ENCODE measurements at regions not wholly inside any gene's neighbourhood (a gene's known extent, or its start where the extent isn't known, plus 50 kb on each side); places are given as distances from the start of the nearest gene placed in this dataset.

GRCh38 chr12:24679126-24679525 lies 269.8 kb downstream of the BCAT1 start:
- Mint-ChIP-seq H3K4me3 (no peak overlapping the region), H3K36me3 (peaks cover 14% of the 10 kb centered on the region), H3K27ac (no peak overlapping the region), H3K4me1 (peaks cover 8% of the 10 kb centered on the region), H3K27me3 (ENCODE audit: low read depth) (no peaks in the 10 kb centered on the region), H3K9me3 (peaks cover 16% of the 10 kb centered on the region)
- ATAC-seq (no peak; the same call in 1 of the 2 replicates), DNase-seq (ENCODE audit: low spot score) (no peak)
- POLR2A ChIA-PET: no interaction called here
- CTCF ChIA-PET: no interaction called here
- TF ChIP-seq, protein P1, sequence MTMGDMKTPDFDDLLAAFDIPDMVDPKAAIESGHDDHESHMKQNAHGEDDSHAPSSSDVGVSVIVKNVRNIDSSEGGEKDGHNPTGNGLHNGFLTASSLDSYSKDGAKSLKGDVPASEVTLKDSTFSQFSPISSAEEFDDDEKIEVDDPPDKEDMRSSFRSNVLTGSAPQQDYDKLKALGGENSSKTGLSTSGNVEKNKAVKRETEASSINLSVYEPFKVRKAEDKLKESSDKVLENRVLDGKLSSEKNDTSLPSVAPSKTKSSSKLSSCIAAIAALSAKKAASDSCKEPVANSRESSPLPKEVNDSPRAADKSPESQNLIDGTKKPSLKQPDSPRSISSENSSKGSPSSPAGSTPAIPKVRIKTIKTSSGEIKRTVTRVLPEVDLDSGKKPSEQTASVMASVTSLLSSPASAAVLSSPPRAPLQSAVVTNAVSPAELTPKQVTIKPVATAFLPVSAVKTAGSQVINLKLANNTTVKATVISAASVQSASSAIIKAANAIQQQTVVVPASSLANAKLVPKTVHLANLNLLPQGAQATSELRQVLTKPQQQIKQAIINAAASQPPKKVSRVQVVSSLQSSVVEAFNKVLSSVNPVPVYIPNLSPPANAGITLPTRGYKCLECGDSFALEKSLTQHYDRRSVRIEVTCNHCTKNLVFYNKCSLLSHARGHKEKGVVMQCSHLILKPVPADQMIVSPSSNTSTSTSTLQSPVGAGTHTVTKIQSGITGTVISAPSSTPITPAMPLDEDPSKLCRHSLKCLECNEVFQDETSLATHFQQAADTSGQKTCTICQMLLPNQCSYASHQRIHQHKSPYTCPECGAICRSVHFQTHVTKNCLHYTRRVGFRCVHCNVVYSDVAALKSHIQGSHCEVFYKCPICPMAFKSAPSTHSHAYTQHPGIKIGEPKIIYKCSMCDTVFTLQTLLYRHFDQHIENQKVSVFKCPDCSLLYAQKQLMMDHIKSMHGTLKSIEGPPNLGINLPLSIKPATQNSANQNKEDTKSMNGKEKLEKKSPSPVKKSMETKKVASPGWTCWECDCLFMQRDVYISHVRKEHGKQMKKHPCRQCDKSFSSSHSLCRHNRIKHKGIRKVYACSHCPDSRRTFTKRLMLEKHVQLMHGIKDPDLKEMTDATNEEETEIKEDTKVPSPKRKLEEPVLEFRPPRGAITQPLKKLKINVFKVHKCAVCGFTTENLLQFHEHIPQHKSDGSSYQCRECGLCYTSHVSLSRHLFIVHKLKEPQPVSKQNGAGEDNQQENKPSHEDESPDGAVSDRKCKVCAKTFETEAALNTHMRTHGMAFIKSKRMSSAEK (CRISPR knock-in tag; IDR thresholded peaks at IDR 0.05; ENCODE audit: borderline replicate concordance): no peak
- TF ChIP-seq NR1H2 (CRISPR knock-in tag; IDR thresholded peaks at IDR 0.05) (no peak), FOXP1 (CRISPR knock-in tag; IDR thresholded peaks at IDR 0.05; ENCODE audit: borderline replicate concordance) (no peak), GRHL2 (CRISPR knock-in tag; IDR thresholded peaks at IDR 0.05; ENCODE audit: insufficient replicate concordance, severe bottlenecking) (no peak), MYBL2 (CRISPR knock-in tag; IDR thresholded peaks at IDR 0.05) (no peak), ZNF416 (CRISPR knock-in tag; IDR thresholded peaks at IDR 0.05) (no peak), FOXK1 (CRISPR knock-in tag; IDR thresholded peaks at IDR 0.05) (no peak), E2F1 (CRISPR knock-in tag; IDR thresholded peaks at IDR 0.05) (no peak), IRF2 (CRISPR knock-in tag; IDR thresholded peaks at IDR 0.05; ENCODE audit: borderline replicate concordance, low read depth) (no peak), PRRX2 (CRISPR knock-in tag; IDR thresholded peaks at IDR 0.05) (no peak), ZNF232 (CRISPR knock-in tag; IDR thresholded peaks at IDR 0.05) (no peak), JAZF1 (CRISPR knock-in tag; IDR thresholded peaks at IDR 0.05) (no peak)
- TF ChIP-seq, protein P2, sequence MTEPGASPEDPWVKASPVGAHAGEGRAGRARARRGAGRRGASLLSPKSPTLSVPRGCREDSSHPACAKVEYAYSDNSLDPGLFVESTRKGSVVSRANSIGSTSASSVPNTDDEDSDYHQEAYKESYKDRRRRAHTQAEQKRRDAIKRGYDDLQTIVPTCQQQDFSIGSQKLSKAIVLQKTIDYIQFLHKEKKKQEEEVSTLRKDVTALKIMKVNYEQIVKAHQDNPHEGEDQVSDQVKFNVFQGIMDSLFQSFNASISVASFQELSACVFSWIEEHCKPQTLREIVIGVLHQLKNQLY (CRISPR knock-in tag; IDR thresholded peaks at IDR 0.05): no peak
- TF ChIP-seq, protein P3, sequence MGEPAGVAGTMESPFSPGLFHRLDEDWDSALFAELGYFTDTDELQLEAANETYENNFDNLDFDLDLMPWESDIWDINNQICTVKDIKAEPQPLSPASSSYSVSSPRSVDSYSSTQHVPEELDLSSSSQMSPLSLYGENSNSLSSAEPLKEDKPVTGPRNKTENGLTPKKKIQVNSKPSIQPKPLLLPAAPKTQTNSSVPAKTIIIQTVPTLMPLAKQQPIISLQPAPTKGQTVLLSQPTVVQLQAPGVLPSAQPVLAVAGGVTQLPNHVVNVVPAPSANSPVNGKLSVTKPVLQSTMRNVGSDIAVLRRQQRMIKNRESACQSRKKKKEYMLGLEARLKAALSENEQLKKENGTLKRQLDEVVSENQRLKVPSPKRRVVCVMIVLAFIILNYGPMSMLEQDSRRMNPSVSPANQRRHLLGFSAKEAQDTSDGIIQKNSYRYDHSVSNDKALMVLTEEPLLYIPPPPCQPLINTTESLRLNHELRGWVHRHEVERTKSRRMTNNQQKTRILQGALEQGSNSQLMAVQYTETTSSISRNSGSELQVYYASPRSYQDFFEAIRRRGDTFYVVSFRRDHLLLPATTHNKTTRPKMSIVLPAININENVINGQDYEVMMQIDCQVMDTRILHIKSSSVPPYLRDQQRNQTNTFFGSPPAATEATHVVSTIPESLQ (CRISPR knock-in tag; IDR thresholded peaks at IDR 0.05): no peak
- TF ChIP-seq, protein P4, sequence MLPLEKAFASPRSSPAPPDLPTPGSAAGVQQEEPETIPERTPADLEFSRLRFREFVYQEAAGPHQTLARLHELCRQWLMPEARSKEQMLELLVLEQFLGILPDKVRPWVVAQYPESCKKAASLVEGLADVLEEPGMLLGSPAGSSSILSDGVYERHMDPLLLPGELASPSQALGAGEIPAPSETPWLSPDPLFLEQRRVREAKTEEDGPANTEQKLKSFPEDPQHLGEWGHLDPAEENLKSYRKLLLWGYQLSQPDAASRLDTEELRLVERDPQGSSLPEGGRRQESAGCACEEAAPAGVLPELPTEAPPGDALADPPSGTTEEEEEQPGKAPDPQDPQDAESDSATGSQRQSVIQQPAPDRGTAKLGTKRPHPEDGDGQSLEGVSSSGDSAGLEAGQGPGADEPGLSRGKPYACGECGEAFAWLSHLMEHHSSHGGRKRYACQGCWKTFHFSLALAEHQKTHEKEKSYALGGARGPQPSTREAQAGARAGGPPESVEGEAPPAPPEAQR (CRISPR knock-in tag; IDR thresholded peaks at IDR 0.05): no peak

- POLR2A ChIA-PET: no interaction called here
These were observed 270.5 kb downstream of the BCAT1 start for GRCh38 chr12:24678436-24678835.

More at GRCh38 chr12:24678436-24678835, 270.5 kb downstream of the BCAT1 start:
- H3K27me3 Mint-ChIP-seq (ENCODE audit: low read depth): no peaks in the 10 kb centered on the region
- TF ChIP-seq TEAD1 (CRISPR knock-in tag; IDR thresholded peaks at IDR 0.05) (no peak), RELA (CRISPR knock-in tag; IDR thresholded peaks at IDR 0.05; ENCODE audit: borderline replicate concordance) (no peak), ESRRA (CRISPR knock-in tag; IDR thresholded peaks at IDR 0.05; ENCODE audit: borderline replicate concordance) (no peak), SMAD4 (CRISPR knock-in tag; IDR thresholded peaks at IDR 0.05) (no peak), ELF4 (CRISPR knock-in tag; IDR thresholded peaks at IDR 0.05; ENCODE audit: low read depth) (no peak), ZNF423 (CRISPR knock-in tag; IDR thresholded peaks at IDR 0.05) (no peak), KAT7 (CRISPR knock-in tag; IDR thresholded peaks at IDR 0.05; ENCODE audit: borderline replicate concordance) (no peak), JAZF1 (CRISPR knock-in tag; IDR thresholded peaks at IDR 0.05) (no peak)
- TF ChIP-seq, protein P2 (CRISPR knock-in tag; IDR thresholded peaks at IDR 0.05): no peak
- CTCF ChIA-PET: no interaction called here
- H3K36me3 Mint-ChIP-seq: peaks cover 16% of the 10 kb centered on the region
- H3K9me3 Mint-ChIP-seq: peaks cover 16% of the 10 kb centered on the region
- H3K4me1 Mint-ChIP-seq: peaks cover 8% of the 10 kb centered on the region
- DNase-seq (ENCODE audit: low spot score) (no peak), ATAC-seq (no peak)
- no peak overlapping the region for H3K27ac Mint-ChIP-seq
- no peak overlapping the region for H3K4me3 Mint-ChIP-seq

Measured in WTC11 (cell line).